GM13977 (cell line): ENCODE measurements at regions not wholly inside any gene's neighbourhood (a gene's known extent, or its start where the extent isn't known, plus 50 kb on each side); places are given as distances from the start of the nearest gene placed in this dataset.

Source experiments
- DNase-seq: peaks from one replicate; pipeline ENCODE4 v3.0.0; 2012; ENCODE audit warnings: low spot score
- CTCF ChIP-seq: IDR thresholded peaks from 2 replicates; pipeline ENCODE4 v1.5.1; 2012; ENCODE audit warnings: mild to moderate bottlenecking, control low read depth; ENCODE audit not compliant: insufficient read depth; ENCODE audit errors: extremely low read depth, missing control alignments
- in situ Hi-C: fragments of 300-500 bp; cut with MboI; formaldehyde crosslinking; loops from one replicate; pipeline ENCODE4 v1.12.0; 2022; ENCODE audit warnings: low sequenced_read_pairs, low pct_unique_long_range_greater_than_20kb, mixed read lengths, inconsistent platforms; ENCODE audit not compliant: unreplicated experiment

- no peak for TF ChIP-seq CTCF
- DNase-seq = no peak
- in situ Hi-C loops = no loop called here
These were observed 77.4 kb upstream of the SPATA13 start for GRCh38 chr13:24083141-24083540.

GRCh38 chr13:24083722-24084421 is 76.6 kb upstream of the SPATA13 start:
- in situ Hi-C loops = no loop called here
- no peak for TF ChIP-seq CTCF
- DNase-seq = no peak

- no peak for DNase-seq
- TF ChIP-seq CTCF = no peak
- in situ Hi-C loops = no loop called here
These were observed 74.9 kb upstream of the SPATA13 start for GRCh38 chr13:24085662-24086061.

- in situ Hi-C loops = no loop called here
- TF ChIP-seq CTCF = no peak
- DNase-seq = no peak
These were observed 73.9 kb upstream of the SPATA13 start for GRCh38 chr13:24086642-24087041.

GRCh38 chr13:24087605-24088225 is 72.8 kb upstream of the SPATA13 start:
- in situ Hi-C loops = no loop called here
- no peak for DNase-seq
- no peak for TF ChIP-seq CTCF

GRCh38 chr13:24090049-24090448 is 70.5 kb upstream of the SPATA13 start:
- no peak for DNase-seq
- in situ Hi-C loops = no loop called here
- no peak for TF ChIP-seq CTCF
